KMS-11 (cell line): ENCODE measurements at regions not wholly inside any gene's neighbourhood (a gene's known extent, or its start where the extent isn't known, plus 50 kb on each side); places are given as distances from the start of the nearest gene placed in this dataset.

ENCODE experiments used
- H2AFZ ChIP-seq: fragments of 200-600 bp; sonication (generic); 2 replicates; pipeline ENCODE4 v1.6.1; 2016; ENCODE audit warnings: antibody characterized with exemption, mixed run types, low read depth
- H3K27ac ChIP-seq: fragments of 200-600 bp; sonication (generic); 2 replicates; pipeline ENCODE4 v1.6.1; 2016; ENCODE audit warnings: mild to moderate bottlenecking, mixed run types
- H3K27me3 ChIP-seq: fragments of 200-600 bp; sonication (generic); 2 replicates; pipeline ENCODE4 v1.6.1; 2017; ENCODE audit warnings: mild to moderate bottlenecking, low read depth, mixed run types, moderate library complexity; ENCODE audit not compliant: insufficient read depth
- H3K36me3 ChIP-seq: fragments of 200-600 bp; sonication (generic); 2 replicates; pipeline ENCODE4 v1.6.1; 2017; ENCODE audit warnings: mild to moderate bottlenecking, mixed run types; ENCODE audit not compliant: insufficient read depth
- H3K4me1 ChIP-seq: fragments of 200-600 bp; sonication (generic); 2 replicates; pipeline ENCODE4 v1.6.1; 2016; ENCODE audit warnings: mild to moderate bottlenecking, low read depth, mixed run types; ENCODE audit not compliant: poor library complexity, severe bottlenecking
- H3K4me2 ChIP-seq: fragments of 200-600 bp; sonication (generic); 2 replicates; pipeline ENCODE4 v1.7.0; 2016; ENCODE audit warnings: mild to moderate bottlenecking, mixed run types
- H3K4me3 ChIP-seq: fragments of 200-600 bp; sonication (generic); IDR thresholded peaks from 2 replicates; pipeline ENCODE4 v1.6.1; 2017; ENCODE audit warnings: low read depth, low read length, mixed read lengths; ENCODE audit not compliant: insufficient read depth
- H3K79me2 ChIP-seq: fragments of 200-600 bp; sonication (generic); 2 replicates; pipeline ENCODE4 v1.6.1; 2016; ENCODE audit warnings: low read depth, mixed run types; ENCODE audit not compliant: insufficient read depth
- H3K9ac ChIP-seq: fragments of 200-600 bp; sonication (generic); 2 replicates; pipeline ENCODE4 v1.6.1; 2016; ENCODE audit warnings: mild to moderate bottlenecking, mixed run types
- H4K20me1 ChIP-seq: fragments of 200-600 bp; sonication (generic); 2 replicates; pipeline ENCODE4 v1.6.1; 2016; ENCODE audit warnings: mild to moderate bottlenecking, mixed run types; ENCODE audit not compliant: insufficient read depth
- CTCF ChIP-seq: fragments of 200-600 bp; sonication (generic); conservative IDR thresholded peaks from 2 replicates; pipeline ENCODE4 v1.6.1; 2017; ENCODE audit warnings: low read depth, mild to moderate bottlenecking, antibody characterized with exemption, low read length, moderate library complexity, mixed read lengths

- H4K20me1 ChIP-seq = no peaks in the 10 kb centered on the region
- no peaks in the 10 kb centered on the region for H3K27me3 ChIP-seq
- H3K36me3 ChIP-seq = no peaks in the 10 kb centered on the region
- no peaks in the 10 kb centered on the region for H3K79me2 ChIP-seq
- TF ChIP-seq CTCF = no peak
- H3K4me1 ChIP-seq = peaks cover 19% of the 10 kb centered on the region
- H3K4me2 ChIP-seq = no peak overlapping the region
- H3K4me3 ChIP-seq = no peak overlapping the region
- no peak overlapping the region for H3K27ac ChIP-seq
- no peak overlapping the region for H2AFZ ChIP-seq
- H3K9ac ChIP-seq = no peak overlapping the region
These were observed 232.3 kb downstream of the JRKL start for GRCh38 chr11:96622026-96622634.

- no peak for TF ChIP-seq CTCF
- H3K4me3 ChIP-seq = no peak overlapping the region
- H3K9ac ChIP-seq = no peak overlapping the region
- no peak overlapping the region for H3K27ac ChIP-seq
- no peaks in the 10 kb centered on the region for H4K20me1 ChIP-seq
- H3K4me2 ChIP-seq = no peak overlapping the region
- H3K36me3 ChIP-seq = no peaks in the 10 kb centered on the region
- H2AFZ ChIP-seq = no peak overlapping the region
- no peaks in the 10 kb centered on the region for H3K27me3 ChIP-seq
- H3K79me2 ChIP-seq = no peaks in the 10 kb centered on the region
- peaks cover 19% of the 10 kb centered on the region for H3K4me1 ChIP-seq
These were observed 234.3 kb downstream of the JRKL start for GRCh38 chr11:96624126-96624525.

DNA sequence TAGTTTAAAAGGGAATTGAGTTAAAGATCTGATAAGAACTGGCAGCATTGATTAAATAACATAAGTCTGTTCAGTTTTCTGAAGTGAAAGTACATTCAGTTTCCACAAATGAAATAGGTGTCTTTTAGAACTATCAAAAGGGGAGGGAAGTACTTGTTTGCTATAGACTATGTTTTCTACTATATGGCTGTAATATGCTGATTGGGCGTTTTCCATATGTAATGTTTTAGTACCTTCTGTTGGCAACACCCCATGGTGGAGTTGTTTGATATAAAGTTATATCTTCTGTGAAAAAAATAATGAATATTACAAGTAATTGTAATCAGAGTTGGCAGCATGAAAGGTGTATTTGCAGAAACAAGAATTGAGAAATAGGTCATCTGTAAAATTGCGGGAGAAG lies 237.6 kb downstream of the JRKL start:
- H3K27me3 ChIP-seq = no peaks in the 10 kb centered on the region
- no peak overlapping the region for H3K9ac ChIP-seq
- TF ChIP-seq CTCF = no peak
- no peak overlapping the region for H3K4me2 ChIP-seq
- no peaks in the 10 kb centered on the region for H3K79me2 ChIP-seq
- H4K20me1 ChIP-seq = no peaks in the 10 kb centered on the region
- no peaks in the 10 kb centered on the region for H3K36me3 ChIP-seq
- no peaks in the 10 kb centered on the region for H3K4me1 ChIP-seq
- no peak overlapping the region for H3K27ac ChIP-seq
- H3K4me3 ChIP-seq = no peak overlapping the region
- H2AFZ ChIP-seq = no peak overlapping the region

GRCh38 chr11:96635655-96636054 lies 245.8 kb downstream of the JRKL start:
- H3K4me1 ChIP-seq = no peaks in the 10 kb centered on the region
- no peaks in the 10 kb centered on the region for H4K20me1 ChIP-seq
- H3K36me3 ChIP-seq = no peaks in the 10 kb centered on the region
- H2AFZ ChIP-seq = no peak overlapping the region
- no peak overlapping the region for H3K9ac ChIP-seq
- no peak overlapping the region for H3K4me3 ChIP-seq
- no peaks in the 10 kb centered on the region for H3K79me2 ChIP-seq
- TF ChIP-seq CTCF = no peak
- no peak overlapping the region for H3K27ac ChIP-seq
- no peak overlapping the region for H3K4me2 ChIP-seq
- H3K27me3 ChIP-seq = no peaks in the 10 kb centered on the region
